ENCODE measurements at regions not wholly inside any gene's neighbourhood (a gene's known extent, or its start where the extent isn't known, plus 50 kb on each side); places are given as distances from the start of the nearest gene placed in this dataset.
"Not testable (repeated sequence)": the region's sequence is repeated elsewhere in the genome, so short reads cannot be mapped to it uniquely, and the experiment has no call there.

DNA sequence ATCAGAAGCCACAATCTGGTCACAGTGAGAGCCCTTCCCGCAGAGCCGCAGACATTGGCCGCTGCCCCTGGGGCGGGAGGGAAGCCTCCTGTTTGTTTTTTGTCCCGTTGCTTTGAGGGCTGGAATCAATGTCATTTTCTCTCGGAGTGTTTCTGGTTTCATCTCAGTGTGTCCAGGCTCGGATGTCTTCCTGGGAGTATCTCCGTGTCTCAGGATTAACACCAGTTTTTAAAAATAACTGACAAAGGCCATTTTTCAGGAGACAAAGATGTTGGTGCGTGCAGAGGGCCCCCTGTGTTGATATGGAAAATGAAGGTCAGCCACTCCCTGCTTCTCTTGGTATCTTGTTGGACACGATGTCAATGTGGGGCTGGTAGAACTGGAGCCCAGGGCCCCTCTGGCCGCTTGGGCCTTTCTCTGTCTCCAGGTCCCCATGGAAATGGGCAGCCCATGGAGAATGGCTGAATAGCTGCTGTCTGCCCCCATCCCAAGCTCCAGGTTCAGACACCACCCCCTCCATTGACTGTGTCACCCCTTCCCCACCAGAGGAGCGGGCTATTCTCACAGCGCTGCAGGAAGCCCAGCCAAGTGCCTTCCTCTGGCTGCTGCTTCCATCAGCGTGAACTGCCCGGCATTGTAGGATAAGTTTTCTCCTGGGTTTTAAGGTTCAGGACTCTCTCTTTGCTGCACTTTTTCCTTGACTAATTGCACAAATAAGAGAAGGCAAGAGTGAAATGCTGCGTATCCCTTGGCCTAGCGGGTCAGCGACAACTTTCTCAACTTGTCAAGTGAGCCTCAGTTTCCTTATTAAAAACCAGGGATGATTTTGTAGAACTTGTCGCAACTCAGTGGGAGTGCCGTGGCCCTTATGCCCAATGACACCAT is 72.2 kb upstream of the METTL9 start:
- ChIA-PET CTCF (no interaction called here), POLR2A (ENCODE audit: low non-redundant PET) (no interaction called here)
- Histone ChIP-seq H3K4me3 (ENCODE audit: low read depth, low read length, poor library complexity, severe bottlenecking) (no peak overlapping the region), H3K27ac (ENCODE audit: low read depth, low read length, poor library complexity, severe bottlenecking) (no peak overlapping the region), H3K27me3 (replicated peaks; ENCODE audit: insufficient read depth, low read depth, low read length, poor library complexity) (no peaks in the 10 kb centered on the region), H3K4me1 (ENCODE audit: insufficient read depth, low read length, poor library complexity, severe bottlenecking) (no peaks in the 10 kb centered on the region), H3K9me3 (ENCODE audit: low read depth, low read length, poor library complexity, severe bottlenecking) (no peaks in the 10 kb centered on the region), H3K36me3 (ENCODE audit: insufficient read depth, low read length, poor library complexity, severe bottlenecking) (no peaks in the 10 kb centered on the region)
- intact Hi-C loops (cut with micrococcal nuclease; ENCODE audit: unreplicated experiment) = no loop called here
- BruUV-seq (replicated peaks) = no TSS peak
- no peak for DNase-seq (ENCODE audit: low spot score)
- no peak for TF ChIP-seq EZH2 (IDR thresholded peaks at IDR 0.05; ENCODE audit: borderline replicate concordance, low read depth, low read length, poor library complexity, severe bottlenecking)
- TF ChIP-seq, protein P1, sequence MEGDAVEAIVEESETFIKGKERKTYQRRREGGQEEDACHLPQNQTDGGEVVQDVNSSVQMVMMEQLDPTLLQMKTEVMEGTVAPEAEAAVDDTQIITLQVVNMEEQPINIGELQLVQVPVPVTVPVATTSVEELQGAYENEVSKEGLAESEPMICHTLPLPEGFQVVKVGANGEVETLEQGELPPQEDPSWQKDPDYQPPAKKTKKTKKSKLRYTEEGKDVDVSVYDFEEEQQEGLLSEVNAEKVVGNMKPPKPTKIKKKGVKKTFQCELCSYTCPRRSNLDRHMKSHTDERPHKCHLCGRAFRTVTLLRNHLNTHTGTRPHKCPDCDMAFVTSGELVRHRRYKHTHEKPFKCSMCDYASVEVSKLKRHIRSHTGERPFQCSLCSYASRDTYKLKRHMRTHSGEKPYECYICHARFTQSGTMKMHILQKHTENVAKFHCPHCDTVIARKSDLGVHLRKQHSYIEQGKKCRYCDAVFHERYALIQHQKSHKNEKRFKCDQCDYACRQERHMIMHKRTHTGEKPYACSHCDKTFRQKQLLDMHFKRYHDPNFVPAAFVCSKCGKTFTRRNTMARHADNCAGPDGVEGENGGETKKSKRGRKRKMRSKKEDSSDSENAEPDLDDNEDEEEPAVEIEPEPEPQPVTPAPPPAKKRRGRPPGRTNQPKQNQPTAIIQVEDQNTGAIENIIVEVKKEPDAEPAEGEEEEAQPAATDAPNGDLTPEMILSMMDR (conservative IDR thresholded peaks at IDR 0.05; ENCODE audit: low read depth, low read length) = no peak

GRCh38 chr16:21529060-21529658 is 70.2 kb upstream of the METTL9 start:
- H3K4me3 ChIP-seq (ENCODE audit: low read depth, low read length, poor library complexity, severe bottlenecking); intact Hi-C loops (cut with micrococcal nuclease; ENCODE audit: unreplicated experiment); BruUV-seq (replicated peaks); DNase-seq (ENCODE audit: low spot score); H3K27me3 ChIP-seq (replicated peaks; ENCODE audit: insufficient read depth, low read depth, low read length, poor library complexity); H3K9me3 ChIP-seq (ENCODE audit: low read depth, low read length, poor library complexity, severe bottlenecking); H3K36me3 ChIP-seq (ENCODE audit: insufficient read depth, low read length, poor library complexity, severe bottlenecking); H3K4me1 ChIP-seq (ENCODE audit: insufficient read depth, low read length, poor library complexity, severe bottlenecking); POLR2A ChIA-PET (ENCODE audit: low non-redundant PET); H3K27ac ChIP-seq (ENCODE audit: low read depth, low read length, poor library complexity, severe bottlenecking); CTCF ChIA-PET: not testable (repeated sequence)

DNA sequence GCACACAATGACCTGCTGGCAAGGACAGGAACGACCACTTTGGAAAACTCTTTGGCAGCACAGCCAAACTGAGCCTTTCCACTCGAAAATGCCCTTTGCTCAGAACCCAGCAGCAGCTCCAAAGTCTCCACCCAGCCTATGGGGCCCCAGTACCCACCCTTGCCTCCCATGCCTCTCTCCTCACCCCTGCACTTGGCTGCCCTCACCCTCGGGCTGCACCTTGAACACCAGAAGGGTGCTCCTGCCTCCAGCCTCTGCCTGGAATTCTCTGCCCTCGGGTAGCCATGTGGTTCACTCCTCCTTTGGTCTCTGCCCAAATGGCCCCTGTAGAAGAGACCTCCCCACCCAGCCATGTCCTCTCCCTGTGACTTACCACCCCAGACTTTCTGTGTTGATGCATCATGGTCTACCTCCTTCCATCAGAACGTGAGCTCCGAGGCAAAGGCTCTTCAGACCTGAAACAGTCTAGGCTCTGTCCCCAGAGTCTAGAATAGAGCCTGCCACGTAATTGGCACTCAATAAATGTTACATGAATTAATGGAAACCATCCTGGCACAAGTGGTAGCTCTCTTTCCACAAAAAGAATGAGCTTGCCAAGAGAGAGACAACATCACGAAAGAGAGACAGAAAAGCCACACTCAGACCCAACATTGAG is 68.5 kb upstream of the METTL9 start:
- DNase-seq (ENCODE audit: low spot score); H3K4me3 ChIP-seq (ENCODE audit: low read depth, low read length, poor library complexity, severe bottlenecking); H3K36me3 ChIP-seq (ENCODE audit: insufficient read depth, low read length, poor library complexity, severe bottlenecking); H3K27me3 ChIP-seq (replicated peaks; ENCODE audit: insufficient read depth, low read depth, low read length, poor library complexity); BruUV-seq (replicated peaks); H3K4me1 ChIP-seq (ENCODE audit: insufficient read depth, low read length, poor library complexity, severe bottlenecking); CTCF ChIA-PET; H3K27ac ChIP-seq (ENCODE audit: low read depth, low read length, poor library complexity, severe bottlenecking); H3K9me3 ChIP-seq (ENCODE audit: low read depth, low read length, poor library complexity, severe bottlenecking); POLR2A ChIA-PET (ENCODE audit: low non-redundant PET); intact Hi-C loops (cut with micrococcal nuclease; ENCODE audit: unreplicated experiment): not testable (repeated sequence)

GRCh38 chr16:21532996-21533395 is 66.4 kb upstream of the METTL9 start:
- POLR2A ChIA-PET (ENCODE audit: low non-redundant PET); H3K4me1 ChIP-seq (ENCODE audit: insufficient read depth, low read length, poor library complexity, severe bottlenecking); H3K36me3 ChIP-seq (ENCODE audit: insufficient read depth, low read length, poor library complexity, severe bottlenecking); CTCF ChIA-PET; H3K9me3 ChIP-seq (ENCODE audit: low read depth, low read length, poor library complexity, severe bottlenecking); BruUV-seq (replicated peaks); H3K27me3 ChIP-seq (replicated peaks; ENCODE audit: insufficient read depth, low read depth, low read length, poor library complexity); DNase-seq (ENCODE audit: low spot score); H3K4me3 ChIP-seq (ENCODE audit: low read depth, low read length, poor library complexity, severe bottlenecking); H3K27ac ChIP-seq (ENCODE audit: low read depth, low read length, poor library complexity, severe bottlenecking); intact Hi-C loops (cut with micrococcal nuclease; ENCODE audit: unreplicated experiment): not testable (repeated sequence)

DNA sequence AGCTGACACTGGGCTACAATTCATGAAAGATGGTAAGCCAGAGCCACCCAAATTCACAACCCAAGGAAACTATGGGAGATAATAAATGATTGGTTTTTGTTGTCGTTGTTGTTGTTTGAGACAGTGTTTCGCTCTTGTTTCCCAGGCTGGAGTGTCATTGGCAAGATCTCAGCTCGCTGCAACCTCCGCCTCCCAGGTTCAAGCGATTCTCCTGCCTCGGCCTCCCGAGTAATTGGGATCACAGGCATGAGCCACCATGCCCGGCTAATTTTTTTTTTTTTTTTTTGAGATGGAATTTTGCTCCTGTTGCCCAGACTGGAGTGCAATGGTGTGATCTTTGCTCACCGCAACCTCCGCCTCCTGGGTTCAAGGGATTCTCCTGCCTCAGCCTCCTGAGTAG is 65.9 kb upstream of the METTL9 start:
- H3K27me3 ChIP-seq (replicated peaks; ENCODE audit: insufficient read depth, low read depth, low read length, poor library complexity); DNase-seq (ENCODE audit: low spot score); H3K36me3 ChIP-seq (ENCODE audit: insufficient read depth, low read length, poor library complexity, severe bottlenecking); POLR2A ChIA-PET (ENCODE audit: low non-redundant PET); H3K27ac ChIP-seq (ENCODE audit: low read depth, low read length, poor library complexity, severe bottlenecking); H3K9me3 ChIP-seq (ENCODE audit: low read depth, low read length, poor library complexity, severe bottlenecking); BruUV-seq (replicated peaks); CTCF ChIA-PET; intact Hi-C loops (cut with micrococcal nuclease; ENCODE audit: unreplicated experiment); H3K4me1 ChIP-seq (ENCODE audit: insufficient read depth, low read length, poor library complexity, severe bottlenecking); H3K4me3 ChIP-seq (ENCODE audit: low read depth, low read length, poor library complexity, severe bottlenecking): not testable (repeated sequence)
